ENCODE measurements at regions not wholly inside any gene's neighbourhood (a gene's known extent, or its start where the extent isn't known, plus 50 kb on each side); places are given as distances from the start of the nearest gene placed in this dataset.
"Not testable (repeated sequence)": the region's sequence is repeated elsewhere in the genome, so short reads cannot be mapped to it uniquely, and the experiment has no call there.

- DNase-seq, result no peak
Measured at GRCh38 chr19:28169168-28169887, 1043.6 kb downstream of the UQCRFS1 start.

GRCh38 chr19:28168557-28168956, 1044.4 kb downstream of the UQCRFS1 start:
- DNase-seq, result no peak

- DNase-seq, result no peak
Measured at GRCh38 chr19:28166025-28166424, 1046.9 kb downstream of the UQCRFS1 start.

- no peak for DNase-seq
Measured at GRCh38 chr19:28164214-28164613, 1048.7 kb downstream of the UQCRFS1 start.

DNA sequence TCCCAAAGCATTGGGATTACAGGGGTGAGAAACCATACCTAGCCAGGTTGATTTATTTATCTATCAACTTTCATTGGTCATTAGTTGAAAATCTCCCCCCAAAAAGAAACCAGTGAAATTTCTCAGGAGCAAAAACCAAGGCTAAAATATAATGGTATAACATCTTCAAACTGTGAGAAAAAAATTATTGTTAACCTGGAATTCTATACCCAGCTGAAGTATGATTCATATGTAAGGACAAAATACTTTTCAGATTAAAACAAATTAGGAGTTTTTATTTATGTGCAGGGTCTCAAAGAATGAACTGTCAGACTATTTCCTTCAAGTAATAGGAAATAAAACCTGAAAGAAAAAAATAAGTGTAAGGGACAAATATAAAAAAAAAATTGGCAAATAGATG, 1053.9 kb downstream of the UQCRFS1 start:
- DNase-seq, result no peak

DNA sequence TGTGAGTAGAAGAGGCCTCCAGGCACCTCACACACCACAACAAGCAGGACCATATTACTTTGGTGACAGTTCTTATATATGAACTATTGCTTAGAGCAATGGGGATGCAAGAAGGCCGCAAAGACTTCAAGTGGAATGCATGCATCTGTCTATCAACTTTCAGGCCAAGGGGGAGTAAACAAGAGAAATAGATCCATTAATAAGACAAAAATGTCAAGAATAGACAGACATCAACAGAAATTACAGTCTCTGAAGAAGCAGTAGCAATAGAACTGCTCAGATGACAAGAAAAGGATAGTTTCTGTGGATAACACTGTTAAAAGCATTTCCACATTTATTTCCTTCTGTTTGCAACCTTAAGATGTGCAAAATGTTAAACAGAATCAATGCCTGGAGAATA, 1057.7 kb downstream of the UQCRFS1 start:
- no peak for DNase-seq

DNA sequence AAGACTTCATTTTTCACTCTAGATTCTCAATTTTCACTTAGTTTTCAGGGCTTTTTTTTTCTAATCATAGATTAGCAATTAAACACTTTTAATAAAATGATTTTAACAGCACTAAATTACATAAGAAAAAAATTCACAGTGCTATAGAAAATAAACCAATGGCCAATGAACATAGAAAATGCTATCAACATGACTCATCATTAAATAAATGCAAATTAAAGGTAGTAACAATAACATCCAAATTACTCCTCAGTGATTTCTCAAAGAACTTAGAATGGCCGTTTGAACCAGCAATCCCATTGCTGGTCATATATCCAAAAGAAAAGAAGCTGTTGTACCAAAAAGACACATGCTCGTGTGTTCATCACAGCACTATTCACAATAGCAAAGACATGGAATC, 1058.9 kb downstream of the UQCRFS1 start:
- no peak for DNase-seq

DNA sequence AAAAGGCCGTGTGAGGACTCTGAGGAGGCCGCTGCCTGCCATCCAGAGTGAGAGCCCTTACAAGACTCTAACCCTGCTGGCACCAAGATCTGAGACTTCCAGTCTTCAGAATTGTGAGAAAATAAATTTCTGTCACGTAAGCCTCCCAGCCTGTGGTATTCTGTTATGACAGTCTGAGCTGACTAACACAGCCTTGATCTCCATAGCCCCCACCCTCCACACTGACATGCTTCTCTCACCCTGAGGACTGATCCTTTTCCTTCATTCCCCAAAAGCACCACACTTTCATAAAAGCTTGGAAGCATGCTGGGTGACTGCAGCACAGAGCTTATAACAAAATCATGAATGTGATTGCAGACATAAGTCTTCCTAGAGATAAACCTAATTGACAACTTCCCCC, 1059.8 kb downstream of the UQCRFS1 start:
- DNase-seq, result no peak

GRCh38 chr19:28152195-28152594, 1060.8 kb downstream of the UQCRFS1 start:
- DNase-seq, result no peak

- DNase-seq, result no peak
Measured at GRCh38 chr19:28150129-28150528, 1062.8 kb downstream of the UQCRFS1 start.

DNA sequence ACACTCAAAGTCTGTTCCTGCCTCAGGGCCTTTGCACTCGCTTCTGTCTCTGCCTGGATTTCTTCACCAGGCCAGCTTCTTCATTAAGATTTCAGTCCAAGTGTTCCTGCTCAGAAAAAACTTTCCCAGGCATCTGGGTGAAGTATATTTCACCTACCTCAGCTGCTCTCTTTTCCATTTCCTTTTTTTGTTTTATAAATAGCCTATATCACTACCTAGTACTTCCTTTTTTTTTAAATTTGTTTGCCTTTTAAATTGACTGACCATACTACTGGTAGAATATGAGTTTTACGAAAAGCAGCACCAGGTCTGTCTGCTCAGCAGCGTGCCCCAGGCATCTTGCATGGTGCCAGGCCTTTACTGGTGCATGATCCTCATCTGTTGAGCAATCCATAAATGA, 1064.4 kb downstream of the UQCRFS1 start:
- DNase-seq, result no peak

DNA sequence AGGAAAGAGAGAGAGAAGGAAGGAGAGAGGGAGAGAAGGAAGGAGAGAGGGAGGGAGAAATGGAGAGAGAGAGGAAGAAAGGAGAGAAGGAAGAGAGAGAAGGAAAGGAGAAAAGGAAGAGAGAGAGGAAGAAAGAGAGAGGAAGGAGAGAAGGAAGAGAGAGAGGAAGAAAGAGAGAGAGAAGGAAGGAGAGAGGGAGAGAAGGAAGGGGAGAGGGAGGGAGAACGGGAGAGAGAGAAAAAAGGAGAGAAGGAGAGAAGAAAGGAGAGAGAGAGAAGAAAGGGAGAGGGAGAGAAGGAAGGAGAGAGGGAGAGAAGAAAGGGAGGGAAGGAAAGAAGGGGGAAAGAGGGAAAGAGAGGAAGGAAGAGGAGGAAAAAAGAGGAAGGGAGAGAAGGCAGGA, 1070.7 kb downstream of the UQCRFS1 start:
- no peak for DNase-seq

- DNase-seq, result no peak
Measured at GRCh38 chr19:28140201-28140600, 1072.8 kb downstream of the UQCRFS1 start.

GRCh38 chr19:28137772-28138171, 1075.2 kb downstream of the UQCRFS1 start:
- DNase-seq, result no peak

DNA sequence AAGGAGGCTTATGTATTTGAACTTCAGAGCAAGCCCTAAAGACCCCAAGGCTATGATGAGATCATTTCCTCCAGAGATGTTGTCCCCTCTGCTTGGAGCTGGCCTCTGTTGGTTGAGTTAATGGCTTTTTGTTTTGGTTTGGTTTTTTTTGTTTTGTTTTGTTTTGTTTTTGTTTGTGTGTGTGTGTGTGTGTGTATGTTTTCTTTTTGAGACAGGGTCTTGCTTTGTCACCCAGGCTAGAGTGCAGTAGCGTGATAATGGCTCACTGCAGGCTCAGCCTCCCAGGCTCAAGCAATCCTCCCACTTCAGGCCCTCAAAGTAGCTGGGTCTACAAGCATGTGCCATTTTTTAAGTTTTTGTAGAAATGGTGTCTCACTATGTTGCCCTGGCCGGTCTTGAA, 1076.2 kb downstream of the UQCRFS1 start:
- DNase-seq, result no peak

GRCh38 chr19:28135825-28136224, 1077.1 kb downstream of the UQCRFS1 start:
- no peak for DNase-seq

DNA sequence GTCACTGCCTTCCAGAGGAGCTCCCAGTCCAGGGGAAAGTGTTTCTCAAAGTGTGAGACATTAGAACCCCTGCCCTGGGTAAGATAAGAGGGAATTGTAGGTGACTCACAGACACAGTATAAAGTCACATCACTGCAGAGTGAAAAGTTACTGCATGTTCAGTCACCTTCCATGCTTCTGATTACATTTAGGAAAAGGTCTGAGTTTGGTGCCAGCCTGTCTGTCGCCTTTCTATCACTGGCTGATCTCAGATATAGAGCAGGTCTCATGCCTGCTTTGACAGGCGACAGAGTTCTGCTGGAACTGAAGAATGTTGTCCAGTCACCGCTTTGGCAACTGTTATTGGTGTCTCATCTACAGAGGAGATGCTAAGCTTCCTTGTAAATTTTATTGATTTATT, 1078.6 kb downstream of the UQCRFS1 start:
- no peak for DNase-seq

- DNase-seq, result not testable (repeated sequence)
Measured at GRCh38 chr19:28130881-28131280, 1082.1 kb downstream of the UQCRFS1 start.

DNA sequence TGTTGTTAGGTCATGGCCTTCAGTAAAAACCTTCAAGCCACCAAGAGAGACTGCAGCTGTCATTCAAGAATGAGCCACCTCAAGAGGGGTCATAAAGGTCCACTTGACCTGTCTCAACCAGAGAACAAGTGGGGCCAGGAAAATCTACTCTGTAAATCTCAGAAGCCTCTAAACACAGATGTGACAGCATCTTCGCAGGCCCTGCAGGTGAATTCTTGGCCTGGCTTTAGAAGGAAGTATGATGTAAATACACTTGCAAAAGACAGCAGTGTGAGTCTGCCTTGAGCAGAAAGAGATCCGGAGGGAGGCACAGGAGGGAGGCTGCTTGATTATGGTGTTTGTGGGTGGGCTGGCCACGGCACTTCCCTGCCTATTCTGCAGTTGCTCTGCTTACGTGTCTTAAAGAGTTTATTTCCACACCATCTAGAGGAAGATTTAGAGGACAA, 1082.9 kb downstream of the UQCRFS1 start:
- no peak for DNase-seq

DNA sequence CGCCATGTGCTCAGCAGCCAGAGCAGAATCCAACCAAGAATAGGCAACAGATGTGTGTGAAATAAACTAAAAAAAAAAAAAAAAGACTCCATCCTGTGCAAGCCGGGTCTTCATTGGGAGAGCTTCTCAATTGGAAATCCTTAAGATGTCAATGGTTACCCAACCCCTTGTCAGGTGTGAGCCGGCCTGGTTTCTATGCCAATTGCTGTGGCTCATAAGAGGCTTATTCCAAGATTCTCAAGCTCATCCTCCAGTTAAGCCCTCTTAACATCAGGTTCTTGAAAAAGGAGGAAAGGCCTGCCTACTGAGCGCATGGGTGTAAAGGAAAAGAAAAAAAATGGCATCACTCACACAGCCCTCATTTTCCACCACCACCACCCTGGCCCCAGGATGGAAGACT, 1084.6 kb downstream of the UQCRFS1 start:
- DNase-seq, result no peak

GRCh38 chr19:28126135-28126898, 1086.6 kb downstream of the UQCRFS1 start:
- no peak for DNase-seq

DNA sequence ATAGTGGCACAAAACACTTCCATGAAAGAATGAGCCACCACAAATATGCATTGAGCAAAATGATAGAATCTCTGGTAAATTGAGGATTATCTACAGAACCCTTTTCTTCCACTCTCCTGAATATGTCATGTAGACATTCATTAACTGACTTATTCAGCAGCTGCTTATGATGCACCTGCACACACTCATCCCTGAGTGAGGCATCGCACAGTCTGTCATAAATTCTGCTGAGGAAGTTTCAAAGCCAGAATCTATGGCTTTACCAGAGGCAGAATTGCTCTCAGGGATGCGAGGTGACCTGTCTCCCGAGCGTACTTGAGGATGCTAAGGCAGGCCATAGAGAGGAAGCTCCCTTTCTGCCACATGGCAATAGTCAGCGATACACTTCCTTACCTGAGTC, 1090.2 kb downstream of the UQCRFS1 start:
- no peak for DNase-seq

GRCh38 chr19:28118235-28118634, 1094.7 kb downstream of the UQCRFS1 start:
- no peak for DNase-seq

DNA sequence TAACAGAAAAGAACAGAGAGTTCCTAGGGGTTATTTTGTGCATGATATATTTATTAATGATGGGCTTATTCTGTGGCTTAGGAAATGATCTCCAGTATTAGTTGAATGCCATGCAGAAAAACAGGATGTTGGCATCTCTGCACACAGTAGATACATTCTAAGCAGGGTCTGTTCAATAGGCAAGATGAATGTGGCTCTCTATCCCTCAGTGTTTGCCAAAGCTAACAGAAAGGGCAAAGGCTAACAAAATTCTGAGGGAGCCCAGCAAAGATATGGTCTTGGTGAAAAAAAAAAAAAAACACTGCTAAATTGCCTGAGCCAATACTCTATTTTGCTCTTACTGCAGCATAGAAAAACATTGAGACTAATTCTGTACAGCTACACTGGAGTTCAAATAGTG, 1095.8 kb downstream of the UQCRFS1 start:
- no peak for DNase-seq

DNA sequence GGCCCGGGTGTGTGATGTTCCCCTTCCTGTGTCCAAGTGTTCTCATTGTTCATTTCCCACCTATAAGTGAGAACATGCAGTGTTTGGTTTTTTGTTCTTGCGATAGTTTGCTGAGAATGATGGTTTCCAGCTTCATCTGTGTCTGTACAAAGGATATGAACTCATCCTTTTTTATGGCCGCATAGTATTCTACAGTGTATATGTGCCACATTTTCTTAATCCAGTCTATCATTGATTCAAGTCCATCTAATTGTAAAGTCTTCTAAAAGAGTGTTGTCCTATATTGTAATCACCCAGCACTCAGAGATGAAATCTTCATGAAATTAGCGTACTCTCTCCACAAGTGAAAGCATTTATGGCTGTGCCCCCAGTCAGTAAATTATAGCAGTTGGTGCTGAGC, 1096.6 kb downstream of the UQCRFS1 start:
- DNase-seq, result not testable (repeated sequence)
